Right atrium auricular region (tissue), 2 donors: ENCODE measurements at regions not wholly inside any gene's neighbourhood (a gene's known extent, or its start where the extent isn't known, plus 50 kb on each side); places are given as distances from the start of the nearest gene placed in this dataset.
"Not testable (repeated sequence)": the region's sequence is repeated elsewhere in the genome, so short reads cannot be mapped to it uniquely, and the experiment has no call there.

Source experiments
- DNase-seq: peaks from one replicate; pipeline ENCODE4 v3.0.0-alpha.2; 2019; ENCODE audit warnings: low spot score
- H3K27ac ChIP-seq, 2 donors: fragments of 200-600 bp; sonication (generic); 1 replicate in 1 of 2; 2 replicates in 1 of 2; pipeline ENCODE4 v1.5.1; 2016 to 2019
- H3K27me3 ChIP-seq, 2 donors: fragments of 200-600 bp; sonication (generic); one replicate each; pipeline versions ENCODE4 v1.5.1 to v1.6.0; 2017 to 2019
- H3K36me3 ChIP-seq: fragments of 200-600 bp; sonication (generic); one replicate; pipeline ENCODE4 v1.5.1; 2016
- H3K4me1 ChIP-seq, 2 donors: fragments of 200-600 bp; sonication (generic); one replicate each; pipeline versions ENCODE4 v1.5.1 to v1.6.0; 2017 to 2019
- H3K4me3 ChIP-seq, 2 donors: fragments of 200-600 bp; sonication (generic); 1 replicate in 1 of 2; 2 replicates in 1 of 2; pipeline ENCODE4 v1.5.1; 2017 to 2019; ENCODE audit warnings: mild to moderate bottlenecking in 1 of 2, moderate library complexity in 1 of 2
- H3K9me3 ChIP-seq, 2 donors: fragments of 200-600 bp; sonication (generic); one replicate each; pipeline ENCODE4 v1.5.1; 2019
- CTCF ChIP-seq, 2 donors: fragments of 200-600 bp; sonication (generic); IDR thresholded peaks; one replicate each; pipeline ENCODE4 v1.5.1; 2019; ENCODE audit warnings: antibody characterized with exemption in 2 of 2

GRCh38 chr11:49499117-49499516, 290.7 kb upstream of the FOLH1 start:
- Histone ChIP-seq H3K9me3 (no peaks in the 10 kb centered on the region), H3K27me3 (no peaks in the 10 kb centered on the region), H3K4me1 (no peaks in the 10 kb centered on the region), H3K36me3 (no peaks in the 10 kb centered on the region), H3K4me3 (no peak overlapping the region), H3K27ac (no peak overlapping the region)
- TF ChIP-seq CTCF (IDR thresholded peaks at IDR 0.05), result no peak
- no peak for DNase-seq

GRCh38 chr11:49505231-49505630, 296.8 kb upstream of the FOLH1 start:
- no peak overlapping the region for H3K4me3 ChIP-seq
- no peaks in the 10 kb centered on the region for H3K4me1 ChIP-seq
- H3K27me3 ChIP-seq, result no peaks in the 10 kb centered on the region
- no peak for TF ChIP-seq CTCF (IDR thresholded peaks at IDR 0.05)
- H3K27ac ChIP-seq, result no peak overlapping the region
- H3K9me3 ChIP-seq, result no peaks in the 10 kb centered on the region
- H3K36me3 ChIP-seq, result no peaks in the 10 kb centered on the region
- DNase-seq, result no peak

- H3K4me1 ChIP-seq, H3K4me3 ChIP-seq, H3K27me3 ChIP-seq, H3K27ac ChIP-seq, DNase-seq, H3K36me3 ChIP-seq, H3K9me3 ChIP-seq: not testable (repeated sequence)
- peak; percentile 51 to 70 for TF ChIP-seq CTCF (IDR thresholded peaks at IDR 0.05)
These were observed 317.9 kb upstream of the FOLH1 start for GRCh38 chr11:49526240-49526829.

- no peak for DNase-seq
- H3K4me3 ChIP-seq, result no peak overlapping the region
- H3K36me3 ChIP-seq, result no peaks in the 10 kb centered on the region
- H3K27me3 ChIP-seq, result no peaks in the 10 kb centered on the region
- no peak for TF ChIP-seq CTCF (IDR thresholded peaks at IDR 0.05)
- no peaks in the 10 kb centered on the region for H3K4me1 ChIP-seq
- no peaks in the 10 kb centered on the region for H3K9me3 ChIP-seq
- no peak overlapping the region for H3K27ac ChIP-seq
These were observed 324.8 kb upstream of the FOLH1 start for GRCh38 chr11:49533204-49533603.

GRCh38 chr11:49538927-49539326, 330.5 kb upstream of the FOLH1 start:
- H3K27me3 ChIP-seq, H3K4me1 ChIP-seq, H3K36me3 ChIP-seq, H3K9me3 ChIP-seq, H3K4me3 ChIP-seq, DNase-seq, H3K27ac ChIP-seq: not testable (repeated sequence)

GRCh38 chr11:49558261-49558847, 350.0 kb upstream of the FOLH1 start:
- H3K9me3 ChIP-seq, H3K27ac ChIP-seq, H3K27me3 ChIP-seq, H3K4me3 ChIP-seq, DNase-seq, H3K36me3 ChIP-seq, H3K4me1 ChIP-seq: not testable (repeated sequence)

GRCh38 chr11:49560593-49560992, 352.2 kb upstream of the FOLH1 start:
- not testable (repeated sequence) for H3K4me3 ChIP-seq, H3K9me3 ChIP-seq, H3K36me3 ChIP-seq, H3K27ac ChIP-seq, H3K4me1 ChIP-seq, DNase-seq, H3K27me3 ChIP-seq

GRCh38 chr11:49561240-49561880, 353.0 kb upstream of the FOLH1 start:
- not testable (repeated sequence) for H3K27me3 ChIP-seq, H3K27ac ChIP-seq, H3K9me3 ChIP-seq, H3K4me3 ChIP-seq, H3K4me1 ChIP-seq, H3K36me3 ChIP-seq, DNase-seq

GRCh38 chr11:49562262-49562661, 353.9 kb upstream of the FOLH1 start:
- H3K27me3 ChIP-seq, DNase-seq, H3K4me1 ChIP-seq, H3K36me3 ChIP-seq, H3K4me3 ChIP-seq, H3K9me3 ChIP-seq, H3K27ac ChIP-seq: not testable (repeated sequence)

GRCh38 chr11:49579492-49579891, 371.1 kb upstream of the FOLH1 start:
- DNase-seq, H3K4me3 ChIP-seq, H3K36me3 ChIP-seq, H3K4me1 ChIP-seq, H3K27me3 ChIP-seq, H3K9me3 ChIP-seq, H3K27ac ChIP-seq: not testable (repeated sequence)

GRCh38 chr11:49585495-49585894, 366.7 kb upstream of the OR4C13 start:
- not testable (repeated sequence) for H3K4me3 ChIP-seq, DNase-seq, H3K4me1 ChIP-seq, H3K27ac ChIP-seq, H3K27me3 ChIP-seq, H3K36me3 ChIP-seq, H3K9me3 ChIP-seq
